Osteoblast (primary cell): ENCODE measurements at regions not wholly inside any gene's neighbourhood (a gene's known extent, or its start where the extent isn't known, plus 50 kb on each side); places are given as distances from the start of the nearest gene placed in this dataset. TPM values are rescaled to one million over a fixed set of nuclear protein-coding genes. Genes with fewer than 3 reads are reported as not detected.

Experiments used
- small RNA-seq: library from RNA; depleted of rRNA; stranded (forward); fragments of <200 nt; gene quantifications from one replicate; pipeline ENCODE3, GENCODE V24; 2012

Small RNA genes in the stretch of these regions (small RNA-seq; reads per million reads assigned to genes)
- gene RPS20P10: not detected
